Stromal cell of bone marrow (primary cell): ENCODE measurements at regions not wholly inside any gene's neighbourhood (a gene's known extent, or its start where the extent isn't known, plus 50 kb on each side); places are given as distances from the start of the nearest gene placed in this dataset.
A peak's percentile ranks its signal among the peaks of the same experiment; 100 is the strongest.
"Not testable (repeated sequence)": the region's sequence is repeated elsewhere in the genome, so short reads cannot be mapped to it uniquely, and the experiment has no call there.

ENCODE experiments used
- DNase-seq: peaks from one replicate; pipeline ENCODE4 v3.0.0-alpha.2; 2012; ENCODE audit warnings: low read depth

DNA sequence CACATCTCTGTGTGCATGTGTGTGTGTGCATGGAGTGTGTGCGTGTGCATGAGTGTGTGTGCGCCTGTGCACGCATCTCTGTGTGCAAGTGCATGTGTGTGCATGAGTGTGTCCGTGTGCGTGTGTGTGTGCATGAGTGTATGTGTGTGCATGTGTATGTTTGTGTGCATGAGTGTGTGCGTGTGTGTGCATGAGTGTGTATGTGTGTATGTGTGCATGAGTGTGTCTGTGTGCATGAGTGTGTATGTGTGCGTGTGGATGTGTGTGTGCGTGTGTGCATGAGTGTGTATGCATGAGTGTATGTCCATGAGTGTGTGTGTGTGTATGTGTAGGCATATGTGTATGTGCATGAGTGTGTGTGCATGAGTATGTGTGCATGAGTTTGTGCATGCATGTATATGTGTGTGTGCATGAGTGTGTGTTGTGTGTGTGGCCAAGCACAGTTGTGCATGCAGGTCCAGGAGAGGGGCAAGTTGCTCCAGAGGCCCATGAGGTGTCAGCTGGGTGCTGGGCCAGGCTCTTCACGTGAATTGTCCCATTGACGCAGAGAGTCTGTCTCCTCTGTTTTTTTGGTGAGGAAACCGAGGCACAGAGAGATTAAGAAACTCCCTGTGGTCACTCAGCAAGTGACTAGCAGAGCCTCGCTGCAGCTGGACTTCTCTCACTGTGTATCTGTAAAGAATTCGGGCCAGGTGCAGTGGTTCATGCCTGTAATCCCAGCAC is 75.5 kb downstream of the ASB1 start:
- DNase-seq = no peak

- DNase-seq = no peak
These were observed 76.4 kb downstream of the ASB1 start for GRCh38 chr2:238502956-238503791.

GRCh38 chr2:238504181-238504931 is 77.6 kb downstream of the ASB1 start:
- no peak for DNase-seq

DNA sequence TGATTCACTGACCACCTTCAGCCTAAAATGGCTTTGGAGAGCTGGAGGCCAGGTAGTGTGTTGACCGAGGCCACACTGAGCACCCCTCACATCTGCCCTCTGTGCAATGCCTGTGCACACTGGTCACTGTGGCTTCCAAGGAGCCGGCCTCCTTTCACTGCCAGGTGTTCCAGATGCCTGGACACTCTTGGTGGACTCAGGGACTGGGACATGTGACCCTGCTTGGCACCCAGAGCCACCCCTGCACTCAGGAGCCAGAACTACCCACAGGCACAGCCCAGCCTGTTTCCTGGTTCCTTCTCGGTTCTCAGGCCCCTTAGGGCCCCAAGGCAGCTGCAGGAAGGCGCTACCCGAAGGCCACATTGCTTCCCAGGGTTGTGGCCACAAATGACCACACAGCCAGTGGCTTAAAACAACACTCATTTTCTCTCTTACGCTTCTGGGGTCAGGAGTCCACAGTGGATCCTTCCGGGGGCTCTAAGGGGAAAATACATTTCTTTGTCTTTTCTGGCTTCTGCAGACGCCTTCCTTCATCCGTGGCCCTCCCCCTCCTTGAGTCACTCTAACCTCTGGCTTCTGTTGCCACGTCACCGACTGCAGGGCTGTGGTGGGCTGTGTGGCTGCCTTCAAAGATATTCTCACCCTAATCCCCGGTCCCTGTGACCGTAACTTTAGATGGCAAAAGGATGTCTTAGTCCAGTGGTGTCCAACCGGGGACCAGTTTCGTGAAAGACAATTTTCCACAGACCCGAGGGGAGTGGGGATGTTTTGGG is 78.6 kb downstream of the ASB1 start:
- DNase-seq = no peak

- DNase-seq = no peak
These were observed 79.2 kb downstream of the ASB1 start for GRCh38 chr2:238505892-238506280.

- no peak for DNase-seq
These were observed 79.8 kb downstream of the ASB1 start for GRCh38 chr2:238506371-238507068.

- no peak for DNase-seq
These were observed 81.1 kb downstream of the ASB1 start for GRCh38 chr2:238507836-238508235.

GRCh38 chr2:238509151-238509835 is 82.6 kb downstream of the ASB1 start:
- DNase-seq = no peak

DNA sequence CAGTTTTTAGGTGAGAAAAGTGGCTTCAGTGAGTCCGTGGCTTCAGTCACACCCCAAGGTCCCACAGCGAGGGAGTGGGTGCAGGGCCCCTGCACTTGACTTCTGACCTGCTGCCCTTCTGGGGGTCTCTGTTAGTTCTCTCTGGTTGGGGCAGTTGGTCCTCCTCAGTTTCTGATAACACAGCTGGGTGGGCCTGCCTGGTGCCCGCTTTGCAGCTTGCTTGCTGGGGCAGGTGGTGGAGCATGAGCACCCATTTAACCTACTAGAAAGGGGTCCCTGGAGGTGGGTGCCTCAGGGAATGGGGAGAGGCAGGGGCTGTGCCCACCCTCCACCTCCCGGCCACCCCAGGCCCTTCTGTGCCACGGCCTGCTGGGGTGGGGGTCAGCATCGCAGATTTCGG is 83.2 kb downstream of the ASB1 start:
- DNase-seq = no peak

GRCh38 chr2:238510911-238511613 is 84.3 kb downstream of the ASB1 start:
- DNase-seq = no peak

DNA sequence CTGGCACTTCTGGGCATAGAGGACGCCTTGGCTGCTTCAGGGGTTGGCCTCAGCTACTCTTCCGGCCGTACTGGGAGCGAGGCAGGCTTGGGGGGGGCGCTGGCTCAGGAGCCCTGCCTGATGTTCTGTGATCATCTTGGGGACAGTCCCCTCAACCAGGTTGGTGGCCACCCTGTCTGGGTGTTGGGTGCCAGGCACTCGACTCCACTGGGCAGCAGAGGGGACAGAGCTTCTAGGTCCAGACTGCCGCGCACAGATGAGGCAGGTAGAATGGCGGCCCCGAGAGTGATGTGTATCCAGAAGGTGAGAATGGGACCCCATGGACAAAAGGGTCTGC is 84.9 kb downstream of the ASB1 start:
- no peak for DNase-seq

- no peak for DNase-seq
These were observed 85.6 kb downstream of the ASB1 start for GRCh38 chr2:238512247-238512867.

DNA sequence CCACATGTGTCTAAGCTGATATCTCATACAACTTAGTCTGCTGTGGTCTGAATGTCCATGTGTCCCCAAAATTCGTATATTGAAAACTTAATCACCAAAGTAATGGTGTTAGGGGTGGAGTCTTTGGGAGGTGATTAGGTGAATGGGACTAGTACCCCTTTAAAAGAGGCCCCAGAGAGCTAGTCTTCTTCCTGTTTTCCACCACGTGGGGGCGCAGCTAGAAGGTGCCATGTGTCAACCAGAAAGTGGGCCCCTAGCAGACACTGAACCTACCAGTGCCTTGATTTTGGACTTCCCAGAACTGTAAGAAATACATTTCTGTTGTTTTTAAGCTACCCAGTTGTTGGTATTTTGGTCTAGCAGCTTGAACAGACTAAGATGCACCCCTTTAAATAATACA is 86.6 kb downstream of the ASB1 start:
- DNase-seq = no peak

- not testable (repeated sequence) for DNase-seq
These were observed 87.3 kb downstream of the ASB1 start for GRCh38 chr2:238514024-238514423.

- DNase-seq = no peak
These were observed 88.7 kb downstream of the ASB1 start for GRCh38 chr2:238515377-238515776.

- DNase-seq = no peak
These were observed 90.5 kb downstream of the ASB1 start for GRCh38 chr2:238517209-238517608.

GRCh38 chr2:238518172-238518820 is 91.6 kb downstream of the ASB1 start:
- DNase-seq = peak; percentile 70

GRCh38 chr2:238518821-238519186 is 92.1 kb downstream of the ASB1 start:
- DNase-seq = no peak

DNA sequence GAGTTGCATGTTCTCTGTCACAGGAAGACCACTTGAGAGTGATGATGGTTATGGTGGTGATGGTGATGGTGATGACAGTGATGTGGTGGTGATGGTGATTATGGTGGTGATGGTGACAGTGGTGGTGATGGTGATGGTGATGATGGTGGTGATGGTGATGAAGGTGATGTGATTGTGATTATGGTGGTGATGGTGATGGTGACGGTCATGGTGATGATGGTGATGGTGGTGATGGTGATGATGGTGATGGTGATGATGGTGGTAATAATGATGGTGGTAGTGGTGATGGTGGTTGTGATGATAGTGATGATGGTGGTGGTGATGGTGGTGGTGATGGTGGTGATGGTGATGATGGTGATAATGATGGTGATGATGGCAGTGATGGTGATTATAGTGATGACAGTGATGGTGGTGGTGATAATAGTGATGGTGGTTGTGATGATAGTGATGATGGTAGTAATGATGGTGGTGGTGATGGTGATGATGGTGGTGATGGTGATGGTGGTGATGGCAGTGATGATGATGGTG is 93.7 kb downstream of the ASB1 start:
- no peak for DNase-seq
